ENCODE measurements at regions not wholly inside any gene's neighbourhood (a gene's known extent, or its start where the extent isn't known, plus 50 kb on each side); places are given as distances from the start of the nearest gene placed in this dataset.

GRCh38 chr9:129324808-129325502 lies 146.9 kb upstream of the IER5L start:
- Mint-ChIP-seq H3K27ac (no peak overlapping the region), H3K4me1 (ENCODE audit: low read depth) (peaks cover 34% of the 10 kb centered on the region), H3K9me3 (no peaks in the 10 kb centered on the region), H3K36me3 (ENCODE audit: low read depth) (no peaks in the 10 kb centered on the region), H3K27me3 (no peaks in the 10 kb centered on the region), H3K4me3 (no peak overlapping the region)
- H3K36me3 ChIP-seq (ENCODE audit: insufficient read depth, low read length), result no peaks in the 10 kb centered on the region
- intact Hi-C loops (cut with DNase I, micrococcal nuclease), result loop anchor here in 1 of 2 experiments (5.0 kb wide), 5 partner anchors 92 to 242 kb away; partner anchors contain the start of gene IER5L
- POLR2A ChIA-PET, result interaction anchor here (1.2 to 1.3 kb wide), 2 partner anchors 11 to 88 kb away, joined by 3 read pairs; no protein-coding TSS in a partner anchor
- no peak overlapping the region for H3K4me3 ChIP-seq (ENCODE audit: low read length)
- no peaks in the 10 kb centered on the region for H3K27me3 ChIP-seq (ENCODE audit: control insufficient read depth in 1 of 2, insufficient read depth in 2 of 2, low read length in 2 of 2)
- ATAC-seq (ENCODE audit: poor library complexity), result no peak
- DNase-seq, result no peak
- CTCF ChIA-PET, result no interaction called here
- no peak overlapping the region for H3K27ac ChIP-seq (ENCODE audit: low read depth in 1 of 2, low read length in 2 of 2)
- H3K4me1 ChIP-seq (ENCODE audit: insufficient read depth, low read length), result peaks cover 36% of the 10 kb centered on the region
- no peak for TF ChIP-seq CTCF (IDR thresholded peaks at IDR 0.05)
- no peaks in the 10 kb centered on the region for H3K9me3 ChIP-seq (ENCODE audit: control insufficient read depth in 1 of 2, insufficient read depth in 1 of 2, low read length in 2 of 2)

- POLR2A ChIA-PET, result no interaction called here
- peaks cover 34% of the 10 kb centered on the region for H3K4me1 Mint-ChIP-seq (ENCODE audit: low read depth)
- H3K4me1 ChIP-seq (ENCODE audit: insufficient read depth, low read length), result peaks cover 40% of the 10 kb centered on the region
- no peaks in the 10 kb centered on the region for H3K36me3 Mint-ChIP-seq (ENCODE audit: low read depth)
- CTCF ChIA-PET, result no interaction called here
- H3K9me3 ChIP-seq (ENCODE audit: control insufficient read depth in 1 of 2, insufficient read depth in 1 of 2, low read length in 2 of 2), result no peaks in the 10 kb centered on the region
- no peak overlapping the region for H3K27ac ChIP-seq (ENCODE audit: low read depth in 1 of 2, low read length in 2 of 2)
- no peaks in the 10 kb centered on the region for H3K36me3 ChIP-seq (ENCODE audit: insufficient read depth, low read length)
- no peaks in the 10 kb centered on the region for H3K27me3 ChIP-seq (ENCODE audit: control insufficient read depth in 1 of 2, insufficient read depth in 2 of 2, low read length in 2 of 2)
- no peak overlapping the region for H3K4me3 Mint-ChIP-seq
- TF ChIP-seq CTCF (IDR thresholded peaks at IDR 0.05), result no peak
- H3K27me3 Mint-ChIP-seq, result no peaks in the 10 kb centered on the region
- ATAC-seq (ENCODE audit: poor library complexity) (no peak), DNase-seq (no peak)
- H3K27ac Mint-ChIP-seq, result no peak overlapping the region
- H3K4me3 ChIP-seq (ENCODE audit: low read length), result no peak overlapping the region
- intact Hi-C loops (cut with DNase I, micrococcal nuclease), result loop anchor here in 1 of 2 experiments (5.0 kb wide), 4 partner anchors 93 to 243 kb away; partner anchors contain the start of gene IER5L
- H3K9me3 Mint-ChIP-seq, result no peaks in the 10 kb centered on the region
These were observed 146.0 kb upstream of the IER5L start for GRCh38 chr9:129323999-129324553.

- Mint-ChIP-seq H3K4me1 (ENCODE audit: low read depth) (peaks cover 28% of the 10 kb centered on the region), H3K27ac (no peak overlapping the region), H3K27me3 (no peaks in the 10 kb centered on the region), H3K9me3 (no peaks in the 10 kb centered on the region), H3K36me3 (ENCODE audit: low read depth) (no peaks in the 10 kb centered on the region), H3K4me3 (no peak overlapping the region)
- no peak overlapping the region for H3K4me3 ChIP-seq (ENCODE audit: low read length)
- H3K36me3 ChIP-seq (ENCODE audit: insufficient read depth, low read length), result no peaks in the 10 kb centered on the region
- H3K4me1 ChIP-seq (ENCODE audit: insufficient read depth, low read length), result peaks cover 34% of the 10 kb centered on the region
- no peaks in the 10 kb centered on the region for H3K27me3 ChIP-seq (ENCODE audit: control insufficient read depth in 1 of 2, insufficient read depth in 2 of 2, low read length in 2 of 2)
- no peaks in the 10 kb centered on the region for H3K9me3 ChIP-seq (ENCODE audit: control insufficient read depth in 1 of 2, insufficient read depth in 1 of 2, low read length in 2 of 2)
- DNase-seq, result no peak
- intact Hi-C loops (cut with DNase I, micrococcal nuclease), result loop anchor here in 1 of 2 experiments (5.0 kb wide), 4 partner anchors 94 to 244 kb away; partner anchors contain the start of gene IER5L
- H3K27ac ChIP-seq (ENCODE audit: low read depth in 1 of 2, low read length in 2 of 2), result no peak overlapping the region
- no peak for TF ChIP-seq CTCF (IDR thresholded peaks at IDR 0.05)
- ATAC-seq (ENCODE audit: poor library complexity), result no peak
- POLR2A ChIA-PET, result no interaction called here
- CTCF ChIA-PET, result no interaction called here
These were observed 145.4 kb upstream of the IER5L start for GRCh38 chr9:129323376-129323998.

All from CD4-positive, alpha-beta T cell (primary cell).